ENCODE measurements at regions not wholly inside any gene's neighbourhood (a gene's known extent, or its start where the extent isn't known, plus 50 kb on each side); places are given as distances from the start of the nearest gene placed in this dataset.

- no peak for TF ChIP-seq ZBTB33 (IDR thresholded peaks at IDR 0.05; ENCODE audit: borderline replicate concordance, low read depth)
- no peak for TF ChIP-seq MEF2A (IDR thresholded peaks at IDR 0.05; ENCODE audit: borderline replicate concordance, low read depth)
Observed at GRCh38 chr14:43161477-43161876, 1345.6 kb downstream of the FSCB start (continued).

DNA sequence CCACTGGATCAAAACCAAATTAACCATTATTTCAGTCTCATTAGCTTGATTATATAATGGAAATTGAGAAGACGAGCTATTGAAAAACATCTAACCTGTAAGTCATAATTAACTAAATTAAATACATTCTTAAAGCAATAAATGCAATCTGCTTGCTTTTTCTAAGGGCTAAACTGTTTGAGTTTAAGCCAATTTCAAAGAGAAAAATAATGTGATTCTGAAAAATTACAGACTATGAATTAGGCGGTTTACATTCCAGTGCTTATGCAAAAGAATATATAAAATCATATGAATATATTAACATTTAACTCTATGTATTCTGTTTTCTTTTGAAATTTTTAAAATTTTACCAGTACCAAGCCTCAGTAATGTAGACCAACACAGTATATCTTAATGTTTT, 1349.4 kb downstream of the FSCB start:
- CTCF ChIA-PET = no interaction called here
- no peaks in the 10 kb centered on the region for H3K9me3 ChIP-seq
- POLR2A ChIA-PET = no interaction called here
- H3K27ac ChIP-seq (ENCODE audit: low read depth in 2 of 2, low read length in 1 of 2) = no peak overlapping the region
- TF ChIP-seq MEF2A (IDR thresholded peaks at IDR 0.05; ENCODE audit: borderline replicate concordance, low read depth) = no peak
- TF ChIP-seq POLR2AphosphoS5 (IDR thresholded peaks at IDR 0.05; ENCODE audit: low read depth, low read length) = no peak
- no peak for TF ChIP-seq EZH2phosphoT487 (IDR thresholded peaks at IDR 0.05; ENCODE audit: borderline replicate concordance, low read depth)
- TF ChIP-seq YY1 (IDR thresholded peaks at IDR 0.05; ENCODE audit: low read depth) = no peak
- TF ChIP-seq RFX5 (IDR thresholded peaks at IDR 0.05; ENCODE audit: low read length) = no peak
- TF ChIP-seq, protein P1, sequence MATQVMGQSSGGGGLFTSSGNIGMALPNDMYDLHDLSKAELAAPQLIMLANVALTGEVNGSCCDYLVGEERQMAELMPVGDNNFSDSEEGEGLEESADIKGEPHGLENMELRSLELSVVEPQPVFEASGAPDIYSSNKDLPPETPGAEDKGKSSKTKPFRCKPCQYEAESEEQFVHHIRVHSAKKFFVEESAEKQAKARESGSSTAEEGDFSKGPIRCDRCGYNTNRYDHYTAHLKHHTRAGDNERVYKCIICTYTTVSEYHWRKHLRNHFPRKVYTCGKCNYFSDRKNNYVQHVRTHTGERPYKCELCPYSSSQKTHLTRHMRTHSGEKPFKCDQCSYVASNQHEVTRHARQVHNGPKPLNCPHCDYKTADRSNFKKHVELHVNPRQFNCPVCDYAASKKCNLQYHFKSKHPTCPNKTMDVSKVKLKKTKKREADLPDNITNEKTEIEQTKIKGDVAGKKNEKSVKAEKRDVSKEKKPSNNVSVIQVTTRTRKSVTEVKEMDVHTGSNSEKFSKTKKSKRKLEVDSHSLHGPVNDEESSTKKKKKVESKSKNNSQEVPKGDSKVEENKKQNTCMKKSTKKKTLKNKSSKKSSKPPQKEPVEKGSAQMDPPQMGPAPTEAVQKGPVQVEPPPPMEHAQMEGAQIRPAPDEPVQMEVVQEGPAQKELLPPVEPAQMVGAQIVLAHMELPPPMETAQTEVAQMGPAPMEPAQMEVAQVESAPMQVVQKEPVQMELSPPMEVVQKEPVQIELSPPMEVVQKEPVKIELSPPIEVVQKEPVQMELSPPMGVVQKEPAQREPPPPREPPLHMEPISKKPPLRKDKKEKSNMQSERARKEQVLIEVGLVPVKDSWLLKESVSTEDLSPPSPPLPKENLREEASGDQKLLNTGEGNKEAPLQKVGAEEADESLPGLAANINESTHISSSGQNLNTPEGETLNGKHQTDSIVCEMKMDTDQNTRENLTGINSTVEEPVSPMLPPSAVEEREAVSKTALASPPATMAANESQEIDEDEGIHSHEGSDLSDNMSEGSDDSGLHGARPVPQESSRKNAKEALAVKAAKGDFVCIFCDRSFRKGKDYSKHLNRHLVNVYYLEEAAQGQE (IDR thresholded peaks at IDR 0.05; ENCODE audit: low read depth, low read length) = no peak
- TF ChIP-seq SMC3 (IDR thresholded peaks at IDR 0.05; ENCODE audit: low read depth, low read length) = no peak
- TF ChIP-seq TAF1 (IDR thresholded peaks at IDR 0.05; ENCODE audit: borderline replicate concordance, low read depth, low read length) = no peak
- no peak for TF ChIP-seq MXI1 (IDR thresholded peaks at IDR 0.05; ENCODE audit: low read depth, low read length)
- no peak for TF ChIP-seq MAX (IDR thresholded peaks at IDR 0.05; ENCODE audit: low read depth)
- no peak for TF ChIP-seq PBX3 (IDR thresholded peaks at IDR 0.05)
- WGBS (ENCODE audit: low lambda C conversion rate) = 15% methylated on average over 2 of the region's 2 CpGs
- H3K79me2 ChIP-seq (ENCODE audit: insufficient read depth) = no peaks in the 10 kb centered on the region
- H3K36me3 ChIP-seq (replicated peaks in 1 of 2; ENCODE audit: control insufficient read depth in 1 of 2, insufficient read depth in 2 of 2, low read length in 1 of 2) = no peaks in the 10 kb centered on the region
- H3K9me2 ChIP-seq = no peaks in the 10 kb centered on the region
- no peaks in the 10 kb centered on the region for H3F3A ChIP-seq (replicated peaks; ENCODE audit: insufficient read depth)
- H3K4me3 ChIP-seq (ENCODE audit: low read depth in 2 of 2, low read length in 1 of 2) = no peak overlapping the region
- H2AFZ ChIP-seq (ENCODE audit: low read depth) = no peak overlapping the region
- no peaks in the 10 kb centered on the region for H4K20me1 ChIP-seq (ENCODE audit: insufficient read depth)
- H3K4me1 ChIP-seq (ENCODE audit: control insufficient read depth in 1 of 2, insufficient read depth in 2 of 2, low read depth in 1 of 2, low read length in 1 of 2) = no peaks in the 10 kb centered on the region
- no peak overlapping the region for H3K4me2 ChIP-seq
- H3K9ac ChIP-seq = no peak overlapping the region
- no peaks in the 10 kb centered on the region for H3K27me3 ChIP-seq (ENCODE audit: insufficient read depth)
- no peak for DNase-seq

Data from SK-N-SH (cell line).